ENCODE measurements at regions not wholly inside any gene's neighbourhood (a gene's known extent, or its start where the extent isn't known, plus 50 kb on each side); places are given as distances from the start of the nearest gene placed in this dataset.
A peak's percentile ranks its signal among the peaks of the same experiment; 100 is the strongest.

DNA sequence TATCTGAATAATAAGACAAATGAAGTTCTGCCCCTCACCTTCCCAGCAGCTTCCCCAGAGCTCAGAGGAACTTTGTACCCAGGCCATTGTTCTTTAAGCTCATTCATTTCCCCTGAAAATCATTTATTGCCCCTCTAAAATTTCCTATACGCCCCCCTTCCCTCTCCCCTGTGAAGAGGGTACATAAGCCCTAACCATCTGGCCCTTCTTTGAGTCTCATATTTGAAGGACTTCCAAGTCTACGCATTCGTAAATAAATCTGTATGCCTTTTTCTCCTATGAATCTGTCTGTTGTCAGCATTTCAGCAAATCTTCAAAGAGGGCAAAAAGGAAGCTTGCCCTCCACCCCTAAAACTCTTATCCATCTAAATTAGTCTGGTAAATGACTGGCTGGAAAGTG is 73.1 kb upstream of the DST start:
- H3K27ac ChIP-seq = peak overlapping the region; percentile 75 to 87
- POLR2A ChIA-PET = no interaction called here
- ATAC-seq = no peak; a peak in 1 of 6 replicates
- no peak for FAIRE-seq
- DNase-seq (ENCODE audit: low read depth in 1 of 2, low spot score in 1 of 2) = no peak
- peak overlapping the region; percentile 74 for H3K4me2 ChIP-seq
- H3K4me1 ChIP-seq = peaks cover 51% of the 10 kb centered on the region
- no peak for TF ChIP-seq HOXA7 (CRISPR knock-in tag; IDR thresholded peaks at IDR 0.05)
- TF ChIP-seq MAZ (IDR thresholded peaks at IDR 0.05; ENCODE audit: borderline replicate concordance, low read depth, low read length) = no peak
- no peak for TF ChIP-seq CBX8 (IDR thresholded peaks at IDR 0.05)
- TF ChIP-seq HOXB13 (CRISPR knock-in tag; IDR thresholded peaks at IDR 0.05; ENCODE audit: low read depth) = no peak
- TF ChIP-seq RFX5 (IDR thresholded peaks at IDR 0.05) = no peak
- TF ChIP-seq, protein P1, sequence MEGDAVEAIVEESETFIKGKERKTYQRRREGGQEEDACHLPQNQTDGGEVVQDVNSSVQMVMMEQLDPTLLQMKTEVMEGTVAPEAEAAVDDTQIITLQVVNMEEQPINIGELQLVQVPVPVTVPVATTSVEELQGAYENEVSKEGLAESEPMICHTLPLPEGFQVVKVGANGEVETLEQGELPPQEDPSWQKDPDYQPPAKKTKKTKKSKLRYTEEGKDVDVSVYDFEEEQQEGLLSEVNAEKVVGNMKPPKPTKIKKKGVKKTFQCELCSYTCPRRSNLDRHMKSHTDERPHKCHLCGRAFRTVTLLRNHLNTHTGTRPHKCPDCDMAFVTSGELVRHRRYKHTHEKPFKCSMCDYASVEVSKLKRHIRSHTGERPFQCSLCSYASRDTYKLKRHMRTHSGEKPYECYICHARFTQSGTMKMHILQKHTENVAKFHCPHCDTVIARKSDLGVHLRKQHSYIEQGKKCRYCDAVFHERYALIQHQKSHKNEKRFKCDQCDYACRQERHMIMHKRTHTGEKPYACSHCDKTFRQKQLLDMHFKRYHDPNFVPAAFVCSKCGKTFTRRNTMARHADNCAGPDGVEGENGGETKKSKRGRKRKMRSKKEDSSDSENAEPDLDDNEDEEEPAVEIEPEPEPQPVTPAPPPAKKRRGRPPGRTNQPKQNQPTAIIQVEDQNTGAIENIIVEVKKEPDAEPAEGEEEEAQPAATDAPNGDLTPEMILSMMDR (IDR thresholded peaks at IDR 0.05) = no peak
- no peak for TF ChIP-seq POLR2AphosphoS2 (conservative IDR thresholded peaks at IDR 0.05; ENCODE audit: low read length)
- no peak for TF ChIP-seq ZC3H11A (IDR thresholded peaks at IDR 0.05)
- no peak overlapping the region for H3K4me3 ChIP-seq
- 64% methylated on average over 3 of the region's 3 CpGs for WGBS (ENCODE audit: missing lambda C conversion rate)
- CTCF ChIA-PET = interaction anchor here (1.4 kb wide), 1 partner anchor 239 kb away, joined by 3 read pairs; the partner anchor contains the start of gene BEND6
- H3K9me3 ChIP-seq = no peaks in the 10 kb centered on the region

DNA sequence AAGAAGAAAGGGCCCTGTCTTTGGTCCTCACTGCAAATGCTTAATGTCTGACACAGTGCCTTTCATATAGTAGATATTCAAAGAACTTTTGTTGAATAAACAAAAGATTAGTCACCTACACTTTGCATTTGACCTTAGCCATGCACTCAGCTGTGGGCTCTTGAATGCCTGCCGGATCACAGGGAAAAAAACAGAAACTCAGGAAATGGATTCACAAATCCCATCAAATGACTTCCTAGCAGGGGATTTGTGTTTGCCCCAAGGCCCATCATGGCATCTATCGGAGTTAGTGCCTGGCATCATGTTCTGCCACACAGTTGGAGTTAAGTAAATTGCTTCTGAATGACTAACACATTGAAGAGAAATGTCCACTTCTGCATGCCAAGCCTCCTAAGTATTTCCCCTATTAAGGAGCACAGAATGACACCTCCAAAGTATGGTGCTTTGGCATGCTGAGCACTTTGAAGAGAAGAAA is 72.3 kb upstream of the DST start:
- Histone ChIP-seq H3K27ac (peak overlapping the region; percentile 75 to 87), H3K4me3 (no peak overlapping the region), H3K9me3 (no peaks in the 10 kb centered on the region), H3K4me1 (peaks cover 56% of the 10 kb centered on the region), H3K4me2 (peak overlapping the region; percentile 74)
- TF ChIP-seq KDM5A (IDR thresholded peaks at IDR 0.05) (no peak), SMC3 (IDR thresholded peaks at IDR 0.05) (0 out of 3 replicates have a peak, but pooled peaks have one; percentile 5), KDM1A (IDR thresholded peaks at IDR 0.05; ENCODE audit: low read depth) (no peak), FOSL2 (IDR thresholded peaks at IDR 0.05) (peak; percentile 57; the same call in 1 of the 2 replicates), FOSL2 (CRISPR knock-in tag; IDR thresholded peaks at IDR 0.05) (peak; percentile 63), PHF8 (IDR thresholded peaks at IDR 0.05; ENCODE audit: borderline replicate concordance, low read depth) (no peak), GATA3 (IDR thresholded peaks at IDR 0.05; ENCODE audit: borderline replicate concordance) (peak; percentile 74), JUN (IDR thresholded peaks at IDR 0.05) (peak in 1 of 2 experiments; percentile 50; a peak in 1 of 5 replicates), RFX5 (IDR thresholded peaks at IDR 0.05) (no peak), JUNB (IDR thresholded peaks at IDR 0.05) (peak; percentile 73)
- TF ChIP-seq, protein P2, sequence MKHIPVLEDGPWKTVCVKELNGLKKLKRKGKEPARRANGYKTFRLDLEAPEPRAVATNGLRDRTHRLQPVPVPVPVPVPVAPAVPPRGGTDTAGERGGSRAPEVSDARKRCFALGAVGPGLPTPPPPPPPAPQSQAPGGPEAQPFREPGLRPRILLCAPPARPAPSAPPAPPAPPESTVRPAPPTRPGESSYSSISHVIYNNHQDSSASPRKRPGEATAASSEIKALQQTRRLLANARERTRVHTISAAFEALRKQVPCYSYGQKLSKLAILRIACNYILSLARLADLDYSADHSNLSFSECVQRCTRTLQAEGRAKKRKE (CRISPR knock-in tag; IDR thresholded peaks at IDR 0.05; ENCODE audit: low read depth) = no peak
- TF ChIP-seq, protein P3, sequence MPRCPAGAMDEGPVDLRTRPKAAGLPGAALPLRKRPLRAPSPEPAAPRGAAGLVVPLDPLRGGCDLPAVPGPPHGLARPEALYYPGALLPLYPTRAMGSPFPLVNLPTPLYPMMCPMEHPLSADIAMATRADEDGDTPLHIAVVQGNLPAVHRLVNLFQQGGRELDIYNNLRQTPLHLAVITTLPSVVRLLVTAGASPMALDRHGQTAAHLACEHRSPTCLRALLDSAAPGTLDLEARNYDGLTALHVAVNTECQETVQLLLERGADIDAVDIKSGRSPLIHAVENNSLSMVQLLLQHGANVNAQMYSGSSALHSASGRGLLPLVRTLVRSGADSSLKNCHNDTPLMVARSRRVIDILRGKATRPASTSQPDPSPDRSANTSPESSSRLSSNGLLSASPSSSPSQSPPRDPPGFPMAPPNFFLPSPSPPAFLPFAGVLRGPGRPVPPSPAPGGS (IDR thresholded peaks at IDR 0.05) = 0 out of 3 replicates have a peak, but pooled peaks have one; percentile 23
- TF ChIP-seq, protein P4, sequence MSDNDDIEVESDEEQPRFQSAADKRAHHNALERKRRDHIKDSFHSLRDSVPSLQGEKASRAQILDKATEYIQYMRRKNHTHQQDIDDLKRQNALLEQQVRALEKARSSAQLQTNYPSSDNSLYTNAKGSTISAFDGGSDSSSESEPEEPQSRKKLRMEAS (IDR thresholded peaks at IDR 0.05) = peak; percentile 52; the same call in 1 of the 2 replicates
- TF ChIP-seq, protein P5, sequence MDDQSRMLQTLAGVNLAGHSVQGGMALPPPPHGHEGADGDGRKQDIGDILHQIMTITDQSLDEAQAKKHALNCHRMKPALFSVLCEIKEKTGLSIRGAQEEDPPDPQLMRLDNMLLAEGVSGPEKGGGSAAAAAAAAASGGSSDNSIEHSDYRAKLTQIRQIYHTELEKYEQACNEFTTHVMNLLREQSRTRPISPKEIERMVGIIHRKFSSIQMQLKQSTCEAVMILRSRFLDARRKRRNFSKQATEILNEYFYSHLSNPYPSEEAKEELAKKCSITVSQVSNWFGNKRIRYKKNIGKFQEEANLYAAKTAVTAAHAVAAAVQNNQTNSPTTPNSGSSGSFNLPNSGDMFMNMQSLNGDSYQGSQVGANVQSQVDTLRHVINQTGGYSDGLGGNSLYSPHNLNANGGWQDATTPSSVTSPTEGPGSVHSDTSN (IDR thresholded peaks at IDR 0.05) = peak; percentile 51; the same call in 1 of the 2 replicates
- ATAC-seq (peak; percentile 73 to 80), DNase-seq (ENCODE audit: low read depth in 1 of 2, low spot score in 1 of 2) (peak in 1 of 2 experiments; percentile 68), FAIRE-seq (peak; percentile 61)
- ChIA-PET CTCF (interaction anchor here (0.8 to 1.4 kb wide), 2 partner anchors 15 to 240 kb away, joined by 3 to 4 read pairs; partner anchors contain the start of gene BEND6), POLR2A (interaction anchor here (0.6 kb wide), 1 partner anchor 96 kb away, joined by 13 read pairs; no protein-coding TSS in a partner anchor)
- 4% methylated on average over 2 of the region's 2 CpGs for WGBS (ENCODE audit: missing lambda C conversion rate)
